Panc1 (cell line): ENCODE measurements at regions not wholly inside any gene's neighbourhood (a gene's known extent, or its start where the extent isn't known, plus 50 kb on each side); places are given as distances from the start of the nearest gene placed in this dataset.

Experiments used
- ATAC-seq: fragments of 200-7000 bp; cut with Tn5 transposase; 2 replicates; pipeline ENCODE4 v1.9.1; 2020; ENCODE audit warnings: mild to moderate bottlenecking, moderate library complexity
- BruUV-seq: library from RNA; stranded (reverse); fragments of 400-500 nt; replicated peaks from 2 replicates; lab custom pipeline; 2021; lab: Mats Ljungman, UMichigan
- CTCF ChIA-PET: fragments of 300-600 bp; sonication (Branson Sonifier 250); formaldehyde crosslinking; loops from one replicate; lab custom pipeline; 2022; ENCODE audit warnings: antibody characterized with exemption; lab: Charles Lee
- POLR2A ChIA-PET: fragments of 300-600 bp; sonication (Branson Sonifier 250); formaldehyde crosslinking; loops from one replicate; lab custom pipeline; 2022; ENCODE audit warnings: antibody characterized with exemption; lab: Charles Lee
- DNase-seq: peaks from one replicate; pipeline ENCODE4 v3.0.0-alpha.2; 2010; ENCODE audit warnings: low read depth, low spot score
- H3K27ac ChIP-seq: 2 replicates; pipeline ENCODE4 v1.5.1; 2011; ENCODE audit warnings: mild to moderate bottlenecking, low read length, inconsistent platforms
- H3K27me3 ChIP-seq: fragments of 200-500 bp; sonication (Bioruptor generic); 2 replicates; pipeline ENCODE4 v1.6.0; 2014; ENCODE audit warnings: low read length, inconsistent platforms; ENCODE audit not compliant: control insufficient read depth, insufficient read depth
- H3K36me3 ChIP-seq: fragments of 200-500 bp; sonication (Bioruptor generic); 2 replicates; pipeline ENCODE4 v1.5.1; 2014; ENCODE audit warnings: inconsistent platforms, mild to moderate bottlenecking, low read length, moderate library complexity; ENCODE audit not compliant: control insufficient read depth, insufficient read depth
- H3K4me1 ChIP-seq: 2 replicates; pipeline ENCODE4 v1.5.1; 2011; ENCODE audit warnings: inconsistent platforms, mild to moderate bottlenecking, low read length, moderate library complexity; ENCODE audit not compliant: control insufficient read depth, insufficient read depth
- H3K4me3 ChIP-seq, 2 experiments: 2 replicates each; pipeline ENCODE4 v1.5.1; 2011 to 2012; ENCODE audit warnings: low read depth in 2 of 2, low read length in 2 of 2, mild to moderate bottlenecking in 2 of 2, inconsistent platforms in 1 of 2, moderate library complexity in 1 of 2
- H3K9me3 ChIP-seq: fragments of 200-500 bp; sonication (Bioruptor generic); 2 replicates; pipeline ENCODE4 v1.5.1; 2014; ENCODE audit warnings: low read depth, mild to moderate bottlenecking, inconsistent platforms, low read length, moderate library complexity; ENCODE audit not compliant: control insufficient read depth, insufficient read depth
- CTCF ChIP-seq: fragments of 450-650 bp; IDR thresholded peaks from 2 replicates; pipeline ENCODE4 v1.5.1; 2017; ENCODE audit warnings: mild to moderate bottlenecking
- POLR2AphosphoS5 ChIP-seq: IDR thresholded peaks from 2 replicates; pipeline ENCODE4 v1.6.1; 2012; ENCODE audit warnings: mild to moderate bottlenecking, low read depth, low read length, moderate library complexity
- REST ChIP-seq, 2 experiments: IDR thresholded peaks; 2 replicates each; pipeline ENCODE4 v1.6.1; 2011 to 2012; ENCODE audit warnings: low read depth in 2 of 2, control low read depth in 1 of 2, low read length in 1 of 2, mild to moderate bottlenecking in 1 of 2, moderate library complexity in 1 of 2; ENCODE audit not compliant: insufficient read depth in 1 of 2
- SIN3A ChIP-seq: IDR thresholded peaks from 2 replicates; pipeline ENCODE4 v1.6.1; 2012; ENCODE audit warnings: low read depth, mild to moderate bottlenecking, low read length, moderate library complexity, borderline replicate concordance; ENCODE audit not compliant: insufficient read depth
- TCF7L2 ChIP-seq: IDR thresholded peaks from 2 replicates; pipeline ENCODE4 v1.6.1; 2011; ENCODE audit warnings: mild to moderate bottlenecking, low read depth, low read length, inconsistent platforms
- in situ Hi-C: cut with HindIII; loops from 2 replicates; pipeline ENCODE4 v1.10.0; 2016; ENCODE audit warnings: low sequenced_read_pairs, low pct_unique_long_range_greater_than_20kb
- intact Hi-C: fragments of 100-400 bp; cut with micrococcal nuclease; formaldehyde crosslinking; loops from one replicate; pipeline ENCODE4 v1.10.0; 2022; ENCODE audit not compliant: unreplicated experiment

- ATAC-seq (no peak), DNase-seq (no peak)
- Histone ChIP-seq H3K27me3 (no peaks in the 10 kb centered on the region), H3K27ac (no peak overlapping the region), H3K4me3 (no peak overlapping the region), H3K36me3 (no peaks in the 10 kb centered on the region; the same call in 1 of the 2 replicates), H3K9me3 (no peaks in the 10 kb centered on the region), H3K4me1 (no peaks in the 10 kb centered on the region)
- ChIA-PET CTCF (no interaction called here), POLR2A (interaction anchor here (0.5 kb wide), 1 partner anchor 579 kb away, joined by 3 read pairs; no protein-coding TSS in a partner anchor)
- no peak for TF ChIP-seq TCF7L2
- TF ChIP-seq CTCF: no peak
- no peak for TF ChIP-seq SIN3A
- no peak for TF ChIP-seq POLR2AphosphoS5
- no peak for TF ChIP-seq REST (IDR thresholded peaks at IDR 0.05; ENCODE audit: insufficient read depth in 1 of 2, low read depth in 2 of 2, low read length in 1 of 2)
- in situ Hi-C loops (no loop called here), intact Hi-C loops (no loop called here)
- BruUV-seq: no TSS peak
Observed at GRCh38 chr5:27568811-27569210, 530.4 kb upstream of the CDH9 start.

- TF ChIP-seq CTCF: no peak
- no peak for TF ChIP-seq REST (IDR thresholded peaks at IDR 0.05; ENCODE audit: insufficient read depth in 1 of 2, low read depth in 2 of 2, low read length in 1 of 2)
- TF ChIP-seq TCF7L2: no peak
- TF ChIP-seq POLR2AphosphoS5: no peak
- no peak for TF ChIP-seq SIN3A
- Histone ChIP-seq H3K4me1 (no peaks in the 10 kb centered on the region), H3K27me3 (no peaks in the 10 kb centered on the region), H3K9me3 (no peaks in the 10 kb centered on the region), H3K27ac (no peak overlapping the region), H3K4me3 (no peak overlapping the region), H3K36me3 (no peaks in the 10 kb centered on the region)
- POLR2A ChIA-PET: no interaction called here
- BruUV-seq: no TSS peak
- ATAC-seq (no peak), DNase-seq (no peak)
- CTCF ChIA-PET: no interaction called here
- in situ Hi-C loops: no loop called here
- intact Hi-C loops: no loop called here
Observed at GRCh38 chr5:27561408-27561807, 523.0 kb upstream of the CDH9 start.
